ENCODE measurements at regions not wholly inside any gene's neighbourhood (a gene's known extent, or its start where the extent isn't known, plus 50 kb on each side); places are given as distances from the start of the nearest gene placed in this dataset.

DNA sequence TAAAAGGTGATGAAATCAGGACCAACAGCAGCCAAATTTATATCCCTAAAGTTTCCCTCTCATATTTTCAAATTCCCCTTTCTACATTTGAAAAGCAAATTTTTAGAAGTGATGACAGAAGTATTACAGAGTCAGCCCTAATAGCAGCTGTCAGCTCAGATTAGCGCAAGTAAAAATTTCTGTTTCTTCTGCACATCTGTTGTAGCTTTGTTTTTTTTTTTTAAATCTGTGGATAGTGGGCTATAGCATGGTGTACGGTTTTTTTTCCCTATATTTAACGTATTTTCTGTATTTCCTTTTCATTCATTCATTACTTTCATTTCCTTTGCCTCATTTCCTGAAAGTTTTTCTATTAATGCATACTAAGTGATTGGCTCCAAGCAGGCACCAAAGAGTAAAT, 99.1 kb downstream of the MACIR start:
- TF ChIP-seq LEF1 (IDR thresholded peaks at IDR 0.05; ENCODE audit: borderline replicate concordance) (no peak), HDGF (IDR thresholded peaks at IDR 0.05; ENCODE audit: borderline replicate concordance) (no peak), ELF4 (IDR thresholded peaks at IDR 0.05) (no peak), FOXK2 (IDR thresholded peaks at IDR 0.05) (no peak), SP1 (IDR thresholded peaks at IDR 0.05) (no peak), ZNF384 (IDR thresholded peaks at IDR 0.05) (no peak), ARNT (IDR thresholded peaks at IDR 0.05) (no peak)
- TF ChIP-seq, protein P1, sequence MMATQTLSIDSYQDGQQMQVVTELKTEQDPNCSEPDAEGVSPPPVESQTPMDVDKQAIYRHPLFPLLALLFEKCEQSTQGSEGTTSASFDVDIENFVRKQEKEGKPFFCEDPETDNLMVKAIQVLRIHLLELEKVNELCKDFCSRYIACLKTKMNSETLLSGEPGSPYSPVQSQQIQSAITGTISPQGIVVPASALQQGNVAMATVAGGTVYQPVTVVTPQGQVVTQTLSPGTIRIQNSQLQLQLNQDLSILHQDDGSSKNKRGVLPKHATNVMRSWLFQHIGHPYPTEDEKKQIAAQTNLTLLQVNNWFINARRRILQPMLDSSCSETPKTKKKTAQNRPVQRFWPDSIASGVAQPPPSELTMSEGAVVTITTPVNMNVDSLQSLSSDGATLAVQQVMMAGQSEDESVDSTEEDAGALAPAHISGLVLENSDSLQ (IDR thresholded peaks at IDR 0.05) = no peak
- ChIA-PET POLR2A (no interaction called here), CTCF (interaction anchor here (0.5 kb wide), 1 partner anchor 98 kb away, joined by 3 read pairs; no protein-coding TSS in a partner anchor)
- DNase-seq (ENCODE audit: extremely low spot score) = no peak

DNA sequence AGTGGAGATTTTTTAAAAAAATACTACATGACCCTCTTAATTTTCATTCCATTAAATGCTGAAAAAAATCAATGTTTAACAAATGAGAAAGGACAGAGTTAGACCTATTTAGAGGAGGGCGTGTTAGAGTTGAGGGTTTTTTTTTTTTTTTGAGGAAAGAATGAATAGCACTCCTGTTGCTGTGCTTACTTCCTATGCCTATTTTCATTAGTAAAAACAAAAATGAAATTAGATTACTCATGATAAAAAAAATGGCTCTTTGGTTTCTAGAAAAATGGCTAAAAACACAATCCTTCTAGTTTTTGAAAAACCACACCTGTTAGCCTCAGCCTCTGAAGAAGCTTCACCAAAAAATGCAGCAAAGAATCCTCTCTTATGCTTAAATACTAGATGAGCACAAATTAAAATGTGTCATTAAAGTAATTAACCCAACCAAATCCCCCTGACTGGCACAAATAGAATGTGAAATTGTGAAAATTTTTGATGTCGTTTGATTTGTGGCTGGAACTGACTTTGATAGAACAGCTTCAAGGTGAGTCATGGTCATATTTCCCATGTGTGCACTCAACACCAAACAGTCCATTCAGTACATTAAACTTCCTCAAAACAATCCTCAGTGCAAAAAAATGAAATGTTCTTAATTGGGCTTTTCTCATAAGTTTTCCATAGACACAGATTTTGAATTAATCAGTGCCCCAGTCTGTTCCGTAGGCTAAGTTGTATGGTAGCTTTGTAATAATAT, 98.0 kb downstream of the MACIR start:
- TF ChIP-seq SP1 (IDR thresholded peaks at IDR 0.05) = no peak
- TF ChIP-seq, protein P1 (IDR thresholded peaks at IDR 0.05) = no peak
- POLR2A ChIA-PET = interaction anchor here (1.6 kb wide), 1 partner anchor 9 kb away, joined by 3 read pairs; no protein-coding TSS in a partner anchor
- CTCF ChIA-PET = no interaction called here
- DNase-seq (ENCODE audit: extremely low spot score) = no peak

DNA sequence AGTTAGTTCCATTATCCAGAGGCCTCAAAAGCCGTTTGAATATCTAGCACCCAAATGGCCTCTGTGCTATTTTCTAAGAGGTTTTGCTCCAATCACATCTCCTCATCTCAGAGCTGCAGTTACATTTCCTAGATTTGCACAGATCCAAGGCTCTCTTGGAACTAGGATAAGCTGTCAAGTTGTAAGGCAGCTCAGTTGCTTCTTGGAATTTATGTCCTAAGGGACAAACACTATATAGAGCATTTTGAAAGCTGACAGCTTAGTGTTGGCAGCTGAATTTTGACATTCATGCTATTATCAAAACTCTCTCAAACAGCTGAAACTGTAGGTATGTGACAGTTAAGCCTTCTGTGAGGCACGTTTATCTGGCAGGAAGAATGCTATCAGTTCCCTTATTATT, 97.0 kb downstream of the MACIR start:
- no peak for DNase-seq (ENCODE audit: extremely low spot score)
- ChIA-PET POLR2A (interaction anchor here (1.2 kb wide), 1 partner anchor 236 kb away, joined by 4 read pairs; the partner anchor contains the start of genes GIN1 and PPIP5K2), CTCF (interaction anchor here (0.6 to 1.1 kb wide), 2 partner anchors 38 to 131 kb away, joined by 3 read pairs; no protein-coding TSS in a partner anchor)
- TF ChIP-seq HDGF (IDR thresholded peaks at IDR 0.05; ENCODE audit: borderline replicate concordance) = no peak
- TF ChIP-seq ZNF384 (IDR thresholded peaks at IDR 0.05) = no peak
- TF ChIP-seq BHLHE40 (IDR thresholded peaks at IDR 0.05; ENCODE audit: borderline replicate concordance) = no peak
- TF ChIP-seq FOXA1 (IDR thresholded peaks at IDR 0.05) = no peak
- TF ChIP-seq FOXK2 (IDR thresholded peaks at IDR 0.05) = no peak
- no peak for TF ChIP-seq ELF4 (IDR thresholded peaks at IDR 0.05)
- TF ChIP-seq CTBP1 (IDR thresholded peaks at IDR 0.05; ENCODE audit: borderline replicate concordance) = no peak
- no peak for TF ChIP-seq FOXM1 (IDR thresholded peaks at IDR 0.05; ENCODE audit: borderline replicate concordance)
- no peak for TF ChIP-seq L3MBTL2 (conservative IDR thresholded peaks at IDR 0.05)
- TF ChIP-seq ARNT (IDR thresholded peaks at IDR 0.05) = no peak
- TF ChIP-seq TARDBP (IDR thresholded peaks at IDR 0.05) = no peak
- TF ChIP-seq SP1 (IDR thresholded peaks at IDR 0.05) = no peak
- no peak for TF ChIP-seq SUZ12 (IDR thresholded peaks at IDR 0.05)
- TF ChIP-seq, protein P1 (IDR thresholded peaks at IDR 0.05) = no peak
- no peak for TF ChIP-seq NFRKB (IDR thresholded peaks at IDR 0.05)
- TF ChIP-seq LEF1 (IDR thresholded peaks at IDR 0.05; ENCODE audit: borderline replicate concordance) = no peak

DNA sequence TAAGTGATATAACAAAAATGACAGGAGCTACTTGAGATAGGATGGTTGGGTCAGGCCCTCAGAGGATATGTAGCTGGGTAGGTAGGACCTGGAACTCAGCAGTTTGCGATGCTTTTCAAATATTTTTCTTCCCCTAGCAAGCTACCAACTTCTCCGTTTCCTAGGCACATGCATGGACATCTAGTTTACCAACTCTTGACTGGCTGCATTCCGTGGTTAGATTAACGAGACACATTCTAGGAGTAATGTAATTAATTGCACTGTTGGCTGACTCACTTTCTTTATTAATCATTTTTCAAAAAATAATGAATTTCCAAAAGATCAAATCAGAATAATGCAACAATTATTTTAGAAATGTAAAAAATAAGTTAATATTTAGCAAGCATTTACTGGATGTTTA, 95.9 kb downstream of the MACIR start:
- TF ChIP-seq ZNF384 (IDR thresholded peaks at IDR 0.05) = no peak
- TF ChIP-seq FOXM1 (IDR thresholded peaks at IDR 0.05; ENCODE audit: borderline replicate concordance) = no peak
- TF ChIP-seq BHLHE40 (IDR thresholded peaks at IDR 0.05; ENCODE audit: borderline replicate concordance) = no peak
- TF ChIP-seq TARDBP (IDR thresholded peaks at IDR 0.05) = no peak
- TF ChIP-seq, protein P1 (IDR thresholded peaks at IDR 0.05) = no peak
- no peak for TF ChIP-seq HDGF (IDR thresholded peaks at IDR 0.05; ENCODE audit: borderline replicate concordance)
- TF ChIP-seq ARNT (IDR thresholded peaks at IDR 0.05) = no peak
- TF ChIP-seq NFRKB (IDR thresholded peaks at IDR 0.05) = no peak
- TF ChIP-seq LEF1 (IDR thresholded peaks at IDR 0.05; ENCODE audit: borderline replicate concordance) = no peak
- POLR2A ChIA-PET = interaction anchor here (1.2 kb wide), 1 partner anchor 235 kb away, joined by 4 read pairs; the partner anchor contains the start of genes GIN1 and PPIP5K2
- CTCF ChIA-PET = no interaction called here
- DNase-seq (ENCODE audit: extremely low spot score) = no peak

DNA sequence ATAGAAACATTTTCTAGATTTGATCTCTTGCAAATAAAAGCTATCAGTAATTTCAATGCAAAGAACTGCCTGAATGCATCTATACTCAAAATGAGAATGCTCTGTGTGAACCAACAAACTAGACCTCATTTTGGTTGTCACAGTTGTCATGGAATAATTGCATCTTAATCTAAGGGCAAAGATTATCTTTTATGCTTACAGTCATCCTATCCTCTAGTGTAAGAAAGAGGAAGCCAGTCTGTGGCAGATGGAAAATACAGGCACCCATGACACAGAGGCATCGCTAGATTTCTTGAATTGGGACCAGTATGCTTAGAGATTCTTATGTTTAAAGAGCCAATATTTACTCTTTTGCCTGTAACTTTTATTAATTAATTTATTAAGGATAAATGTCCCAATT, 95.0 kb downstream of the MACIR start:
- TF ChIP-seq L3MBTL2 (conservative IDR thresholded peaks at IDR 0.05) (no peak), HDGF (IDR thresholded peaks at IDR 0.05; ENCODE audit: borderline replicate concordance) (no peak), CTBP1 (IDR thresholded peaks at IDR 0.05; ENCODE audit: borderline replicate concordance) (no peak), ZNF384 (IDR thresholded peaks at IDR 0.05) (no peak), FOXK2 (IDR thresholded peaks at IDR 0.05) (no peak), LEF1 (IDR thresholded peaks at IDR 0.05; ENCODE audit: borderline replicate concordance) (no peak), SUZ12 (IDR thresholded peaks at IDR 0.05) (no peak), TARDBP (IDR thresholded peaks at IDR 0.05) (no peak), ARNT (IDR thresholded peaks at IDR 0.05) (no peak), FOXA1 (IDR thresholded peaks at IDR 0.05) (no peak), SP1 (IDR thresholded peaks at IDR 0.05) (no peak), NFRKB (IDR thresholded peaks at IDR 0.05) (no peak)
- TF ChIP-seq, protein P1 (IDR thresholded peaks at IDR 0.05) = no peak
- ChIA-PET CTCF (no interaction called here), POLR2A (no interaction called here)
- DNase-seq (ENCODE audit: extremely low spot score) = no peak
